ENCODE measurements at regions not wholly inside any gene's neighbourhood (a gene's known extent, or its start where the extent isn't known, plus 50 kb on each side); places are given as distances from the start of the nearest gene placed in this dataset.

GRCh38 chr7:18081617-18082016 lies 54.0 kb upstream of the PRPS1L1 start:
- no peak for DNase-seq

- no peak for DNase-seq
Measured at GRCh38 chr7:18082169-18082568, 54.5 kb upstream of the PRPS1L1 start.

- peak in 1 of 2 donors; percentile 0 for DNase-seq
Measured at GRCh38 chr7:18086165-18087025, 58.7 kb upstream of the PRPS1L1 start.

GRCh38 chr7:18087026-18087686 lies 59.5 kb upstream of the PRPS1L1 start:
- DNase-seq = no peak

- no peak for DNase-seq
Measured at GRCh38 chr7:18087687-18088078, 60.0 kb upstream of the PRPS1L1 start.

- DNase-seq = no peak
Measured at GRCh38 chr7:18096087-18096486, 68.4 kb upstream of the PRPS1L1 start.

GRCh38 chr7:18102576-18102975 lies 74.9 kb upstream of the PRPS1L1 start:
- no peak for DNase-seq

GRCh38 chr7:18103436-18104218 lies 76.0 kb upstream of the PRPS1L1 start:
- DNase-seq = no peak

GRCh38 chr7:18109762-18110161 lies 82.1 kb upstream of the PRPS1L1 start:
- no peak for DNase-seq

- DNase-seq = no peak
Measured at GRCh38 chr7:18116661-18117060, 89.0 kb upstream of the PRPS1L1 start.

GRCh38 chr7:18117482-18117881 lies 89.8 kb upstream of the PRPS1L1 start:
- no peak for DNase-seq

- no peak for DNase-seq
Measured at GRCh38 chr7:18119985-18120384, 92.3 kb upstream of the PRPS1L1 start.

- DNase-seq = no peak
Measured at GRCh38 chr7:18123508-18124239, 96.0 kb upstream of the PRPS1L1 start.

- no peak for DNase-seq
Measured at GRCh38 chr7:18125476-18125875, 97.8 kb upstream of the PRPS1L1 start.

GRCh38 chr7:18126281-18126680 lies 98.6 kb upstream of the PRPS1L1 start:
- DNase-seq = no peak

GRCh38 chr7:18128846-18129245 lies 101.2 kb upstream of the PRPS1L1 start:
- DNase-seq = no peak

- no peak for DNase-seq
Measured at GRCh38 chr7:18132811-18133210, 105.2 kb upstream of the PRPS1L1 start.

- DNase-seq = no peak
Measured at GRCh38 chr7:18133921-18134320, 106.3 kb upstream of the PRPS1L1 start.

- no peak for DNase-seq
Measured at GRCh38 chr7:18140943-18141342, 113.3 kb upstream of the PRPS1L1 start.

- DNase-seq = peak; percentile 13 to 14
Measured at GRCh38 chr7:18144166-18144565, 116.5 kb upstream of the PRPS1L1 start.

- DNase-seq = no peak
Measured at GRCh38 chr7:18145160-18145559, 117.5 kb upstream of the PRPS1L1 start.

GRCh38 chr7:18151422-18151821 lies 123.8 kb upstream of the PRPS1L1 start:
- no peak for DNase-seq
